Activated naive CD8-positive, alpha-beta T cell treated with anti-CD3 and anti-CD28 coated beads, Interleukin-2, amount 10 ng/mL, durations not matched to agents 7 days and 5 days (primary cell): ENCODE measurements at regions not wholly inside any gene's neighbourhood (a gene's known extent, or its start where the extent isn't known, plus 50 kb on each side); places are given as distances from the start of the nearest gene placed in this dataset.
"Not testable (repeated sequence)": the region's sequence is repeated elsewhere in the genome, so short reads cannot be mapped to it uniquely, and the experiment has no call there.

Experiments used
- ATAC-seq: fragments of 150-1000 bp; cut with Tn5 transposase; one replicate; pipeline ENCODE4 v1.10.0; 2021; ENCODE audit warnings: low read depth, moderate library complexity
- POLR2A ChIA-PET: fragments of 350-600 bp; sonication (Branson Sonifier 250); formaldehyde crosslinking; loops from one replicate; lab custom pipeline; 2021; ENCODE audit warnings: antibody characterized with exemption; lab: Charles Lee
- DNase-seq: peaks from one replicate; pipeline ENCODE4 v3.0.0; 2021
- H3K27ac Mint-ChIP-seq: one replicate; pipeline ENCODE4 v1.8.0; 2022; ENCODE audit warnings: mild to moderate bottlenecking, mixed read lengths
- H3K27me3 Mint-ChIP-seq: one replicate; pipeline ENCODE4 v1.8.0; 2022; ENCODE audit warnings: mild to moderate bottlenecking, moderate library complexity, mixed read lengths
- H3K36me3 Mint-ChIP-seq: one replicate; pipeline ENCODE4 v1.8.0; 2021; ENCODE audit warnings: mild to moderate bottlenecking, mixed read lengths
- H3K4me1 Mint-ChIP-seq: one replicate; pipeline ENCODE4 v1.8.0; 2021; ENCODE audit warnings: mixed read lengths
- H3K4me3 Mint-ChIP-seq: one replicate; pipeline ENCODE4 v1.8.0; 2022; ENCODE audit warnings: mild to moderate bottlenecking, moderate library complexity, mixed read lengths
- H3K9me3 Mint-ChIP-seq: one replicate; pipeline ENCODE4 v1.8.0; 2021; ENCODE audit warnings: mixed read lengths

DNA sequence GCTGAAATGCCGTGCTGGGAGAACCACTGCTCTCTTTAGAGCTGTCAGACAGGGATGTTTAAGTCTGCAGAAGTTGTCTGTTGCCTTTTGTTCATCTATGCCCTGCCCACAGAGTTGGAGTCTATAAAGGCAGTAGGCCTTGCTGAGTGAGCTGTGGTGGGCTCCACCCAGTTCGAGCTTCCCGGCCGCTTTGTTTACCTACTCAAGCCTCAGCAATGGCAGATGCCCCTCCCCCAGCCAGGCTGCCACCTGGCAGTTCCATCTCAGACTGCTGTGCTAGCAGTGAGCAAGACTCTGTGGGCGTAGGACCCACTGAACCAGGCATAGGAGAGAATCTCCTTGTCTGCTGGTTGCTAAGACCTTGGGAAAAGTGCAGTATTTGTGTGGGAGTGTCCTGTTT lies 160.0 kb upstream of the PTPRZ1 start:
- H3K36me3 Mint-ChIP-seq, result not testable (repeated sequence)

DNA sequence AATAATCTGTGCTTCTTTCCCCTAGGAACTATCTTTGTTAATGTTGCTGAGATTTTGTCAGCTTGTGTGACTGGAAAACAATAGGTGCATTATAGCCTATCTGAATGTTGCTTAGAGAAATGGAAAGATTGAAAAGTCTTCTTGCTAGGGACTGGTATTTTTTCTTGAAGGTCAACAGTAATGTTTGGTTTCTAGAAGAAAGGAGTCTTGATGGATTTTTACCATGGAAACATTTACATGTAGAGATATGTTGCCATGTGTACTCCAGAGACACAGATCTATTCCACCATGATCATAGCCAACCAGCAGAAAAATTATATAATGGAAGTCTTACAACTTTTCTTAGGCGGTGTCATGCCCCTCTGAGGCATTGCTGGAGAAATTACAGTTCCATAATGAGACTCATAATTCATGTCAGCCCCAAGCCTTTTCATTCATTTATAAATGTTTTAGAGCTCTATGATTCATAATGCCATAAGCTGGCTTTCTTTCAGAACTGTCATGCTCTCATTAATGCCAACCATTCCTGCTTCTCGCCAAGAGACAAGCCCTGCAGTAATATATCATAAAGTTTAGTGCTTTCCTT lies 175.1 kb upstream of the PTPRZ1 start:
- no peaks in the 10 kb centered on the region for H3K9me3 Mint-ChIP-seq
- H3K27ac Mint-ChIP-seq, result no peak overlapping the region
- ATAC-seq, result no peak

More for the DNA sequence above, 160.0 kb upstream of the PTPRZ1 start:
- not testable (repeated sequence) for H3K27me3 Mint-ChIP-seq, H3K4me1 Mint-ChIP-seq, H3K27ac Mint-ChIP-seq, DNase-seq, H3K9me3 Mint-ChIP-seq, H3K4me3 Mint-ChIP-seq, ATAC-seq
- POLR2A ChIA-PET, result interaction anchor here (0.7 kb wide), 1 partner anchor 316 kb away, joined by 3 read pairs; no protein-coding TSS in a partner anchor

DNA sequence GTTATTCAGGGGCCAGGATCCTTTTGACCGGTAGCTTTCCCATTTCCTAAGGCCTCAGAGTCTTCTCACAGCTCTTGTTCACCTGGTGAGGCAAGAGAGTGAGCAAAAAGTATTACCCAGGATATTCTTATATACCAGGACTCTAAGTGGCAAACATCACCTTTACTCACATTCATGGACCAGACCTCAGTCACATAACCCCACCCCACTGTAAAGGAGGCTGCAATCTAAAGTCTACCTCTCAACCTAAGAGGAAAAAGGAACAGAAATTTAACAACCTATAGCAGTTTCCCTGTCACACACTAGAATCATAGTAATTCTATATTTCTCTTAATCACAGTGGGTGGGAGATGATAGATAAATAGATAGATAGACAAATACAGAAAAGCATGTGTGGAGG lies 176.0 kb upstream of the PTPRZ1 start:
- Mint-ChIP-seq H3K27ac (no peak overlapping the region), H3K4me3 (no peak overlapping the region), H3K9me3 (no peaks in the 10 kb centered on the region), H3K27me3 (no peaks in the 10 kb centered on the region), H3K4me1 (no peaks in the 10 kb centered on the region), H3K36me3 (no peaks in the 10 kb centered on the region)
- no peak for DNase-seq
- ATAC-seq, result no peak
- POLR2A ChIA-PET, result no interaction called here

More for the DNA sequence above, 175.1 kb upstream of the PTPRZ1 start:
- Mint-ChIP-seq H3K4me3 (no peak overlapping the region), H3K4me1 (no peaks in the 10 kb centered on the region), H3K27me3 (no peaks in the 10 kb centered on the region), H3K36me3 (no peaks in the 10 kb centered on the region)
- no peak for DNase-seq
- POLR2A ChIA-PET, result no interaction called here

DNA sequence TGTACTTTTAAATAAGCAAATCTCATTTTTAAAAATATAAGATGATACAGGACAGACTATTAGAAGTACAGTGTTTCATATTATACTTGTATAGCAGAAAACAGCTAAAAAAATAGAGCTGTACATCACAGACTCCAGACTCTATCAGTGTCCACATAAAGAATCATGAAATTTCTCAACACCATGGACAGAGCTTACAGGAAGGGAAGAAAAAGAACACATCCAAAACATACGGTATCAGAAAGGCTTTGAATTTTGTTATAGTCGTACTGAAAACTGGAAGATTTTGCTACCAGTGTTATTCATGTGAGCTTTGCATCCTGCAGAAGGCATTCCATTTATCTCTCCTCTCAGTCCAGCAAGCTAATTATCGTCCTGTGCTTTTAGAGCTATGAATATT lies 183.2 kb upstream of the PTPRZ1 start:
- DNase-seq, result no peak
- H3K27ac Mint-ChIP-seq, result no peak overlapping the region
- POLR2A ChIA-PET, result no interaction called here
- peaks cover 1% of the 10 kb centered on the region for H3K9me3 Mint-ChIP-seq
- no peaks in the 10 kb centered on the region for H3K4me1 Mint-ChIP-seq
- no peaks in the 10 kb centered on the region for H3K36me3 Mint-ChIP-seq
- H3K27me3 Mint-ChIP-seq, result no peaks in the 10 kb centered on the region
- H3K4me3 Mint-ChIP-seq, result no peak overlapping the region
- ATAC-seq, result no peak

DNA sequence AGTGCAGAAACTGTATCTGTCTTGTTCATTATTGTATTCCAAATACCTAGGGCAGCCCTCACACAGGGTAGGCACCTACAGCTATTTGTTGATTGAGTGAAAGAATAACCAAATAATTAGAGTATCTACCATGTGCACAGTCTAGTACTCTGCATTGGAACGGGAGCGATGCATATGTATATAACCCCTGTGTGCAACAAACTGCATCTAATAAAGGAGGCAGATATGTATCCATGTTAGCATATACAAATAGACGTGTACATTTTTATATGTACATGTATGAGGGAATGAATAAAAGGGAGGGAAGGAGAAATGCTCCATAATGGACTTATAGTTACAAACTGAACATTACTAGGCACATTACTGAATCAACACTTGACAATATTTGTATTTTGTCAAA lies 191.3 kb upstream of the PTPRZ1 start:
- POLR2A ChIA-PET, result no interaction called here
- no peaks in the 10 kb centered on the region for H3K36me3 Mint-ChIP-seq
- no peak overlapping the region for H3K27ac Mint-ChIP-seq
- no peak overlapping the region for H3K4me3 Mint-ChIP-seq
- ATAC-seq, result no peak
- no peaks in the 10 kb centered on the region for H3K4me1 Mint-ChIP-seq
- H3K9me3 Mint-ChIP-seq, result no peaks in the 10 kb centered on the region
- no peaks in the 10 kb centered on the region for H3K27me3 Mint-ChIP-seq
- no peak for DNase-seq

DNA sequence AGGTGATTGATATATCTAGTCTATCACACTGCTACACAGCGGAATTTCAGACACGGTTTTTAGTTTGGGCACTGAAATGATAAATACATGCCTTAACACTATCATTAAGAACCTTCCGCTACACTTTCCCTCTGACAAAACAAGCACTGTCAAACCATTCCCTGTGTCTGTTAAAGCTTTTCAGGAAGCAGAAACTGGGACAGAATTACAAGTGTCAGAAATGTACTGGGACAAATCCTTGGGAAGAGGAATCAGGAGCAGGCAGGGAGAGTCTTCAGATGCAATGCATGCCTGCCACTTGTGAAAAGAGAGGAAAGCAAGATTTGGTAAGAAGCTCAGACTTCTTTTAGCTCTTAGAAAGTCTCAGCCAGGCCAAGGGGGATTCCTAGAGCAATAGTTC lies 196.8 kb upstream of the PTPRZ1 start:
- H3K4me3 Mint-ChIP-seq, result no peak overlapping the region
- H3K9me3 Mint-ChIP-seq, result no peaks in the 10 kb centered on the region
- H3K27me3 Mint-ChIP-seq, result no peaks in the 10 kb centered on the region
- POLR2A ChIA-PET, result no interaction called here
- no peaks in the 10 kb centered on the region for H3K36me3 Mint-ChIP-seq
- ATAC-seq (no peak), DNase-seq (no peak)
- no peaks in the 10 kb centered on the region for H3K4me1 Mint-ChIP-seq
- no peak overlapping the region for H3K27ac Mint-ChIP-seq

DNA sequence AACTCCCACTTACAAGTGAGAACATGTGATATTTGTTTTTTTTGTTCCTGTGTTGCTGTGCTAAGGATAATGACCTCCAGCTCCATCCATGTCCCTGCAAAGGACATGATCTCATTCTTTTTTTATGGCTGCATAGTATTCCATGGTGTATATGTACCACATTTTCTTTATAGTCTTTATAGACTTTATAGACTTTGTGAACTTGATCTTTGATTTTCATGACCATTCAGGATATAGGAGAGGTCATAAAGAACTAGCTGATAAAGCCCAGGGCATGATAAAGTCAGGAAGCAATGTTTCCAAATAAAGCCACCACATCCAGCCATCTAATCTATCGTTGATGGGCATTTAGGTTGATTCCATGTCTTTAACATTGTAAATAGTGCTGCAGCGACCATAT lies 198.5 kb upstream of the PTPRZ1 start:
- POLR2A ChIA-PET, ATAC-seq, H3K27ac Mint-ChIP-seq, DNase-seq, H3K4me1 Mint-ChIP-seq, H3K36me3 Mint-ChIP-seq, H3K4me3 Mint-ChIP-seq, H3K9me3 Mint-ChIP-seq, H3K27me3 Mint-ChIP-seq: not testable (repeated sequence)

DNA sequence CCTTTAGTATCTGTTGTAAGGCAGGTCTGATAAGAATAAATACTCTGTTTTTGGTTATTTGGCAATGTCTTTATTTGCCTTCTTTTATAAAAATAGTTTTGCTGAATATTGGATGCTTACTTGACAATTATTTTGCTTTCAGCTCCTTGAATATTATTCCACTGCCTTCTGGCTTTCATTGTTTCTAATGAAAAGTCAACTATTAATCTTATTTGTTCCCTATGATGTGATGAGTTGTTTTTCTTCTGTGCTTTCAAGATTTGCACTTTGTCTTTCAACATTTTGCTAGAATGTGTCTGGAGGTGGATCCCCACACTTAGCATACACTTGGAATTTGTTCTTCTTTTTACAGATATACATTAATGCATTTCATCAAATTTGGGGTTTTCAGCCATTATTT lies 203.8 kb upstream of the PTPRZ1 start:
- no peaks in the 10 kb centered on the region for H3K9me3 Mint-ChIP-seq

DNA sequence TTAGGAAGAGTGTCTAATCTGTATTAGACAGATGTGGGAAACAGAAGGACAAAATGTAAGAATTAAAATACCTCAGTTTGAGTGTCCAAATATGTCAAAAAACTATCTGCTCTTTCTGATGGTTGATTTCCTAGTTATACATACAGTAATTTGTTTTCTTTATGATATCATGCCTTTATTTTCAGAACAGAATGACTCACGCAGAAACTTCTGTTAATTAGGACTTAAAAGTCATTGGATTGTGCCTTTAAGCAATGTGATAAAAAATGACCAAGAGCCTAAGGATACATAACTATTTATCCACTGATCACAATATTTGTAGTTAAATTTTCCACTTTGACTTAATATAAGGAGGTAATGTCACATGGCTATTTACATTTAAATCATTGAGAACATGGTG lies 206.7 kb upstream of the PTPRZ1 start:
- POLR2A ChIA-PET, result no interaction called here
- Mint-ChIP-seq H3K36me3 (no peaks in the 10 kb centered on the region), H3K4me1 (no peaks in the 10 kb centered on the region), H3K4me3 (no peak overlapping the region), H3K27ac (no peak overlapping the region), H3K9me3 (peaks cover under 1% of the 10 kb centered on the region), H3K27me3 (no peaks in the 10 kb centered on the region)
- no peak for DNase-seq
- ATAC-seq, result no peak

More for the DNA sequence above, 203.8 kb upstream of the PTPRZ1 start:
- POLR2A ChIA-PET, result no interaction called here
- no peak overlapping the region for H3K27ac Mint-ChIP-seq
- no peak overlapping the region for H3K4me3 Mint-ChIP-seq
- H3K27me3 Mint-ChIP-seq, result no peaks in the 10 kb centered on the region
- H3K4me1 Mint-ChIP-seq, result no peaks in the 10 kb centered on the region
- H3K36me3 Mint-ChIP-seq, result no peaks in the 10 kb centered on the region
- DNase-seq, result no peak
- ATAC-seq, result no peak

DNA sequence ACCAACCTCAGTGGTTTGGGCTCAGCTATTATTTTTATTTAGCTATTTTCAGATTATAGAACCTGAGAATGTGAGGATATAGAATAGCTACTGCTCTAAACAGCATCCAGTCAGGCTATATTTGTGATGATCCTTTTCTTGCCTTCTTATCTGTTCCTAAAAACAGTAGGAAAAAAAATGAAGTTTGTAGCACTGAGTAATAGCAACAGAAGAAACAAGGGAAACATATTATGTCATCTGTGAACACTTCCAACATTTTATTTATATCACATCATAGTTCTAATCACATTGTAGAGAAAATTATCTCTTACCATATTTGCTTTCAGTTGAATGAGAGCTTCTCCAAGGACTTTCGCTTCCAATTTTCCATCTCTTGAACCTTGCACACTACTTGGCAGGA lies 229.6 kb upstream of the PTPRZ1 start:
- POLR2A ChIA-PET, result no interaction called here
- H3K27me3 Mint-ChIP-seq, result no peaks in the 10 kb centered on the region
- no peaks in the 10 kb centered on the region for H3K36me3 Mint-ChIP-seq
- DNase-seq, result no peak
- H3K4me1 Mint-ChIP-seq, result no peaks in the 10 kb centered on the region
- no peaks in the 10 kb centered on the region for H3K9me3 Mint-ChIP-seq
- H3K4me3 Mint-ChIP-seq, result no peak overlapping the region
- no peak overlapping the region for H3K27ac Mint-ChIP-seq
- ATAC-seq, result no peak

DNA sequence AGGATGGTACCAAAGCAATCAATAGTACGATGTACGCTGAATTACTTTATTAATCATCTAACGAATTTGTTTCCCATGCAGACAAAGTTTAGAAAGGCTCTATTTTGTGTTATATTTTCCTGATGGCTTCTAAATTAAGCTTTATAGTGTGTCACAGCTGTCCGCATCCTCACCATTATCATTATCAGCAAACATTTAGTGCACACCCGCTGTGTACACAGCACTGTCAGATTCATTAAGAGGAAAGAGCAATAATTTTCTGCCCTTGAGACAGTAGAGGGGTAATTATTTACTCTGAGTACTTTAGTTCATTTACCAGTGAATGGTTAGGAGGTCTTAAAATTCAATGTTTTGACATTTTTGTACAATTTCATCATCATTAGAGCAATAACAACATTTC lies 233.3 kb upstream of the PTPRZ1 start:
- Mint-ChIP-seq H3K27me3 (no peaks in the 10 kb centered on the region), H3K4me3 (no peak overlapping the region), H3K27ac (no peak overlapping the region), H3K4me1 (no peaks in the 10 kb centered on the region), H3K9me3 (no peaks in the 10 kb centered on the region), H3K36me3 (no peaks in the 10 kb centered on the region)
- no peak for ATAC-seq
- no peak for DNase-seq
- POLR2A ChIA-PET, result no interaction called here

DNA sequence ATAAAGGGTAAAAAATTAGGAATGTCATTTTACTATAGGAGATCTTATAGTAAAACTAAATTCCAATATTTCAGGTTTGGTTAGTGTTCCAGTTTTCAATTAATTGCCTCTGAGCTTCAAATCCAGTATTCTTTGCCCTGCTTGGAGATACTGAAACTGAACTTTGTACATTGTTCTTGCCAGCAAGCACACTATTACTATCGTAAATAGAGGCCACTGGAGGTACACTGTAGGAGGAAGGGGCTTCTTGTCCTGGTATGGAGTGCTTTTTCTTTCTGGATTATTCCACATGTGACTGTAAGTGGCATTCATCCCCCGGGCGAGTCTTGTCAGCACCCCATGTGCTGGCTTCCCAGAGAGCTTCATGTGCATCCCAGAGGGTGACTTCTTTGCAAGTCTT lies 234.7 kb upstream of the PTPRZ1 start:
- no peaks in the 10 kb centered on the region for H3K9me3 Mint-ChIP-seq
- no peak for DNase-seq
- H3K27ac Mint-ChIP-seq, result no peak overlapping the region
- no peaks in the 10 kb centered on the region for H3K27me3 Mint-ChIP-seq
- no peaks in the 10 kb centered on the region for H3K4me1 Mint-ChIP-seq
- no peaks in the 10 kb centered on the region for H3K36me3 Mint-ChIP-seq
- no peak overlapping the region for H3K4me3 Mint-ChIP-seq
- no peak for ATAC-seq
- POLR2A ChIA-PET, result no interaction called here

DNA sequence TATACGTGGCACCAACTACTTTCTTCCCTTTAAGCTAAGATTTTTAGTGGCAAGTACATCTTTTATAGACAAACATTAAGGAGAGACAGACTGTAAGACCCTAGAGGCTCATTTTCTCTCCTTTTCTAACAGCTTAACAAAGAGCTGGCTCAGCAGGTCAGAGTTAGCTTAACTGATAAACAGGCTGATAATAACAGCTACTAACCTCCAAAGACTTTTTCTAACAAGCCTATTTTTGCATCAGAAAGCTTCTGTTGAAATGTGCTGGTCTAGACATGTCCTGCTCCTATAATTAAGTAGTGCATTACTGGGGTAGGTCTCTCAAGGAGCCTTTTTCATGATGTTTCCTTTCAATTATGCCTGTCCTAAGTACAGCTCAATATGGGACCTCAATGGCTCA lies 238.2 kb upstream of the FAM3C start:
- Mint-ChIP-seq H3K9me3 (no peaks in the 10 kb centered on the region), H3K27ac (no peak overlapping the region), H3K27me3 (no peaks in the 10 kb centered on the region), H3K36me3 (no peaks in the 10 kb centered on the region), H3K4me3 (no peak overlapping the region), H3K4me1 (no peaks in the 10 kb centered on the region)
- no peak for ATAC-seq
- POLR2A ChIA-PET, result no interaction called here
- DNase-seq, result no peak

DNA sequence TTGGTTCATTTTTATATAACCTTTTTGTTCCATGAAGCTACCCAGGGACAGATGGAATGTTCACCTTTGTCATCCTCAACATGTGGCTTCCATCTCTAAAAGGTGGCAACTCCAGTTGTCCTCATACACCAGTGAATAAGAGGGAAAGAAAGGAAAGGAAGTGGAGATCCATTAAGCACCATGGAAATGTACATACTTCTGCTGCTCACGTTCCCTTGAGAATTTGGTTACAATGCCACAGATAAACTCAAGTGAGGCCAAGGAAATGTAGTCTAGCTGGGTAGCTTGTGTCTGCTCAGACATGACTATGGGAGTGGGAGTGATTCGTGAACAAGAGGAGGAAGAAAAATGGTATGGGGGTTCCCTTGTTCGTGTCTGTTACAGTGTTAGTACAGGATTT lies 237.1 kb upstream of the FAM3C start:
- Mint-ChIP-seq H3K36me3 (no peaks in the 10 kb centered on the region), H3K4me3 (no peak overlapping the region), H3K27ac (no peak overlapping the region), H3K9me3 (no peaks in the 10 kb centered on the region), H3K4me1 (no peaks in the 10 kb centered on the region), H3K27me3 (no peaks in the 10 kb centered on the region)
- POLR2A ChIA-PET, result no interaction called here
- no peak for DNase-seq
- ATAC-seq, result no peak

DNA sequence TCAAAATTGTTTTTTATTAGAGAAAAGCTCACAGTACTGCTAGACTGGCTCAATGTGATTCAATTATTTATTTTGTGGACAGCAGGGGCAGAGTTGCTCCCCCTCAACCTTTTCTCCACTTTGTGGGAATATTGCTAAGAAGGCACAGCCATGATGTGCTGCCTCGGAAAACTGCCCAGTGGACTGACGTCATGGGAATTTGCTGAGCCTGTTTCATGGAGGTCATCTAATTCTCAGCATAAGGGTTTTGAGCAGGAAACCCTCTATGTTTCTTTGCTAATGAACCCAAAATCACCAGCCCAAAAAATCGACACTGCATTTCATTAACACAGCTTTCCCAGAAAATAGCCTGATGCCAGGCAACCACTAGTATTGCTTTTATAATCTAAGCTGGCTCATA lies 228.8 kb upstream of the FAM3C start:
- H3K36me3 Mint-ChIP-seq, result no peaks in the 10 kb centered on the region
- no peak overlapping the region for H3K4me3 Mint-ChIP-seq
- no peaks in the 10 kb centered on the region for H3K4me1 Mint-ChIP-seq
- ATAC-seq, result no peak
- no peaks in the 10 kb centered on the region for H3K9me3 Mint-ChIP-seq
- no peak for DNase-seq
- no peak overlapping the region for H3K27ac Mint-ChIP-seq
- POLR2A ChIA-PET, result no interaction called here
- no peaks in the 10 kb centered on the region for H3K27me3 Mint-ChIP-seq
